ENCODE measurements at regions not wholly inside any gene's neighbourhood (a gene's known extent, or its start where the extent isn't known, plus 50 kb on each side); places are given as distances from the start of the nearest gene placed in this dataset.

DNA sequence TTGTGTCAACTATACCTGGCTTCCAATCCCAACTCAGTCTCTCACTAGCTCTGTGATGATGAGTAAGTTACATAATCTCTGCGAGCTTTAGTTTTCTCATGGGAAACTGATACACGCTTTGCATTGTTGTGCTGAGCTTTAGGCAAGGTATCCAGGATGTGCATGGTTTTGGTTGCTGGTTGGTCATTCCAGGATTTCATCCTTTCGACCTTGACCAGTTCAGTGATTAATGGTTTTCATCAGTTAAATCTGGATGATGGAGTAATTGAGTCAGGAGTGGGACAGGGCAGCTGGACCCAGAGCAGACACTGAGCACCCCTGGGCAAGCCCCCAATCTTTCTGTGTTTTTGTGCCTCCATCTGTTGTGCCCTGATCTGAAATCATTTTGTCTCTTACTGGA is 417.3 kb upstream of the CADM1 start:
- H3K27ac ChIP-seq (ENCODE audit: low read depth, low read length, poor library complexity, severe bottlenecking) = no peak overlapping the region
- H3K79me2 ChIP-seq (ENCODE audit: insufficient read depth, low read length) = no peaks in the 10 kb centered on the region
- H3K36me3 ChIP-seq (ENCODE audit: insufficient read depth, low read length) = no peaks in the 10 kb centered on the region
- H3K9me3 ChIP-seq (ENCODE audit: low read length) = no peaks in the 10 kb centered on the region
- H4K20me1 ChIP-seq (ENCODE audit: insufficient read depth, low read length) = no peaks in the 10 kb centered on the region
- H2AFZ ChIP-seq (ENCODE audit: low read length) = no peak overlapping the region
- no peak overlapping the region for H3K9ac ChIP-seq (ENCODE audit: low read length)
- no peak overlapping the region for H3K4me2 ChIP-seq (ENCODE audit: low read length)
- no peak overlapping the region for H3K4me3 ChIP-seq (ENCODE audit: low read depth, low read length, poor library complexity, severe bottlenecking)
- H3F3A ChIP-seq (ENCODE audit: insufficient read depth, low read length) = no peaks in the 10 kb centered on the region
- H3K27me3 ChIP-seq (ENCODE audit: insufficient read depth, low read length) = no peaks in the 10 kb centered on the region
- H3K4me1 ChIP-seq (ENCODE audit: insufficient read depth, low read length, severe bottlenecking) = no peaks in the 10 kb centered on the region
- TF ChIP-seq, protein P1, sequence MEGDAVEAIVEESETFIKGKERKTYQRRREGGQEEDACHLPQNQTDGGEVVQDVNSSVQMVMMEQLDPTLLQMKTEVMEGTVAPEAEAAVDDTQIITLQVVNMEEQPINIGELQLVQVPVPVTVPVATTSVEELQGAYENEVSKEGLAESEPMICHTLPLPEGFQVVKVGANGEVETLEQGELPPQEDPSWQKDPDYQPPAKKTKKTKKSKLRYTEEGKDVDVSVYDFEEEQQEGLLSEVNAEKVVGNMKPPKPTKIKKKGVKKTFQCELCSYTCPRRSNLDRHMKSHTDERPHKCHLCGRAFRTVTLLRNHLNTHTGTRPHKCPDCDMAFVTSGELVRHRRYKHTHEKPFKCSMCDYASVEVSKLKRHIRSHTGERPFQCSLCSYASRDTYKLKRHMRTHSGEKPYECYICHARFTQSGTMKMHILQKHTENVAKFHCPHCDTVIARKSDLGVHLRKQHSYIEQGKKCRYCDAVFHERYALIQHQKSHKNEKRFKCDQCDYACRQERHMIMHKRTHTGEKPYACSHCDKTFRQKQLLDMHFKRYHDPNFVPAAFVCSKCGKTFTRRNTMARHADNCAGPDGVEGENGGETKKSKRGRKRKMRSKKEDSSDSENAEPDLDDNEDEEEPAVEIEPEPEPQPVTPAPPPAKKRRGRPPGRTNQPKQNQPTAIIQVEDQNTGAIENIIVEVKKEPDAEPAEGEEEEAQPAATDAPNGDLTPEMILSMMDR (IDR thresholded peaks at IDR 0.05; ENCODE audit: low read length) = no peak
- TF ChIP-seq EZH2 (IDR thresholded peaks at IDR 0.05; ENCODE audit: borderline replicate concordance, low read length) = no peak
- H3K9me2 ChIP-seq (ENCODE audit: low read depth, low read length) = no peaks in the 10 kb centered on the region

DNA sequence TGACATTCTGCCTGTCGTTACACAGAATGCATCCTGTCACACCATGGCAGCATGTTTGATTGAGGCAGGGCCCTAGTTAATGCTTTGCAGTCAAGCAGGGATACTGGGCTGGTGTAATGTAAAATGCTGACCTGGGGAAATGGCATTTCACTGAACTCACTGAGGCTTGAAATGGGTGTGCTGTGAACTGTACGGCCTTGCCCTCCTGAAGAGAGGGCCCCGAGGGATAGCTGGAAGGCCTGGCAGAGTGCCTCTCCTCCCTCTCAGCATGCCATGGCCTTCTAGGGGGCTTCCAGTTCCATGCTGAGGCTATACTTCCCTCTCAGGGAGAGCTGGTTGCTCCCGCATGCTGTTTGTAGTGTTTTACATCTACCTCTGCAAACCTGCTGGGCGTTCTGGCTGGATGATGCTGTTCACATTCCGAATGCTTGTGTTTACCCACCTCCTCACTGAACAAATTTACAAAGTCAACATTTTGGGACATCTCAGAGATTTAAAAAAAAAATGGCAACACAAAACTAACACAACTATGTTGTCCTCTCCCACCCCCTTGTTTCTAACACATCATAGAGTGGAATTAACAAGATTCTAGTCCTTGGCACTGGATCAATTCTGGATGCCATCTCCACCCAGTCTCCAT is 416.7 kb upstream of the CADM1 start:
- Histone ChIP-seq H2AFZ (ENCODE audit: low read length) (no peak overlapping the region), H3K27me3 (ENCODE audit: insufficient read depth, low read length) (no peaks in the 10 kb centered on the region), H3K4me1 (ENCODE audit: insufficient read depth, low read length, severe bottlenecking) (no peaks in the 10 kb centered on the region), H4K20me1 (ENCODE audit: insufficient read depth, low read length) (no peaks in the 10 kb centered on the region), H3K79me2 (ENCODE audit: insufficient read depth, low read length) (no peaks in the 10 kb centered on the region), H3K9me2 (ENCODE audit: low read depth, low read length) (no peaks in the 10 kb centered on the region), H3K4me3 (ENCODE audit: low read depth, low read length, poor library complexity, severe bottlenecking) (no peak overlapping the region), H3F3A (ENCODE audit: insufficient read depth, low read length) (no peaks in the 10 kb centered on the region), H3K9ac (ENCODE audit: low read length) (no peak overlapping the region), H3K4me2 (ENCODE audit: low read length) (no peak overlapping the region), H3K9me3 (ENCODE audit: low read length) (no peaks in the 10 kb centered on the region), H3K36me3 (ENCODE audit: insufficient read depth, low read length) (no peaks in the 10 kb centered on the region), H3K27ac (ENCODE audit: low read depth, low read length, poor library complexity, severe bottlenecking) (no peak overlapping the region)
- TF ChIP-seq EZH2 (IDR thresholded peaks at IDR 0.05; ENCODE audit: borderline replicate concordance, low read length) = no peak
- TF ChIP-seq, protein P1 (IDR thresholded peaks at IDR 0.05; ENCODE audit: low read length) = no peak

DNA sequence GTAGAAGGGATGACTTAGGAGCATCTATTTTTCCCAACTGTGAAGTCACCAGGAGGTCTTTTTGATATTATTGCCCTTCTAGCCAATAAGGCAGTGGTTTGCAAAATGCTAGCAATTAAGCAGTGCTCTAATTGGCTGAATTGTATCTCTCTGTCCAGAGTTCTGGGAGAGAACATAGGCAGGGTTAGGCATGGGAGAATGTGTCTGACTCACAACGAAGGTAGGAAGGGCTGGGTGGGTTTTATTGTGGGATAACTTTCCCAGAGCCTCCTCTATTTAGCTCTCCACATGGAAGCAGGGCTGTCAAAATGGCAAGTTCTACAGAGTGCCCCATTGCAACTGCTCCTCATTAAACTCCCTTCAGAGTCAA is 415.9 kb upstream of the CADM1 start:
- H3K27ac ChIP-seq (ENCODE audit: low read depth, low read length, poor library complexity, severe bottlenecking) = no peak overlapping the region
- H3K27me3 ChIP-seq (ENCODE audit: insufficient read depth, low read length) = no peaks in the 10 kb centered on the region
- no peaks in the 10 kb centered on the region for H3K79me2 ChIP-seq (ENCODE audit: insufficient read depth, low read length)
- no peak overlapping the region for H2AFZ ChIP-seq (ENCODE audit: low read length)
- no peak overlapping the region for H3K4me3 ChIP-seq (ENCODE audit: low read depth, low read length, poor library complexity, severe bottlenecking)
- H3K9me2 ChIP-seq (ENCODE audit: low read depth, low read length) = no peaks in the 10 kb centered on the region
- H3K36me3 ChIP-seq (ENCODE audit: insufficient read depth, low read length) = no peaks in the 10 kb centered on the region
- H3K4me1 ChIP-seq (ENCODE audit: insufficient read depth, low read length, severe bottlenecking) = no peaks in the 10 kb centered on the region
- no peak overlapping the region for H3K4me2 ChIP-seq (ENCODE audit: low read length)
- no peak overlapping the region for H3K9ac ChIP-seq (ENCODE audit: low read length)
- no peak for TF ChIP-seq EZH2 (IDR thresholded peaks at IDR 0.05; ENCODE audit: borderline replicate concordance, low read length)
- TF ChIP-seq, protein P1 (IDR thresholded peaks at IDR 0.05; ENCODE audit: low read length) = no peak
- H3F3A ChIP-seq (ENCODE audit: insufficient read depth, low read length) = no peaks in the 10 kb centered on the region
- no peaks in the 10 kb centered on the region for H3K9me3 ChIP-seq (ENCODE audit: low read length)
- no peaks in the 10 kb centered on the region for H4K20me1 ChIP-seq (ENCODE audit: insufficient read depth, low read length)

Measured in OCI-LY1 (cell line).